HG03575 (cell line): ENCODE measurements at regions not wholly inside any gene's neighbourhood (a gene's known extent, or its start where the extent isn't known, plus 50 kb on each side); places are given as distances from the start of the nearest gene placed in this dataset.
"Not testable (repeated sequence)": the region's sequence is repeated elsewhere in the genome, so short reads cannot be mapped to it uniquely, and the experiment has no call there.

Experiments used
- ATAC-seq: cut with Tn5 transposase; IDR thresholded peaks from one replicate; pipeline ENCODE4 v1.9.1; 2021; ENCODE audit not compliant: unreplicated experiment, insufficient number of reproducible peaks, low FRiP score; ENCODE audit errors: extremely low read depth

GRCh38 chr13:109425821-109426689, 360.3 kb downstream of the IRS2 start:
- no peak for ATAC-seq

GRCh38 chr13:109422161-109422560, 364.2 kb downstream of the IRS2 start:
- ATAC-seq: no peak

- ATAC-seq: no peak
Observed at GRCh38 chr13:109419896-109420295, 366.5 kb downstream of the IRS2 start.

DNA sequence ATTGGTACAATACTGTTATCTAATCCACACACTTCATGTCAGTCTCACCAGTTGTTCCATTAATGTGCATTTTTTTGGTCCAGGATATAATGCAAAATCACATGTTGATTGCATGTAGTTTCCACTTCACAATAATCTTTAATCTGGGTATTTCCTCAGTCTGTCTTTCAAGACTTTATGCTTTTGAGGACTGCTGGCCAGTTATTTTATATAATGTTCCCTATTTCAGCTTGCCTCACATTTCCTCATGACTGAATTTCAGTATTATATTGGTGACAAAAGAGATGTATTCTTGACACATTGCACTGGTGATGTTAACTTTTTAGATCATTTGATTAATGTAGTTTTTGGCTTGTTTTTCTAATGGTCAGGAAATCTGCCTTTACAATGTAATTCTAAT, 368.3 kb downstream of the IRS2 start:
- ATAC-seq: no peak

- ATAC-seq: no peak
Observed at GRCh38 chr13:109416001-109416400, 370.4 kb downstream of the IRS2 start.

DNA sequence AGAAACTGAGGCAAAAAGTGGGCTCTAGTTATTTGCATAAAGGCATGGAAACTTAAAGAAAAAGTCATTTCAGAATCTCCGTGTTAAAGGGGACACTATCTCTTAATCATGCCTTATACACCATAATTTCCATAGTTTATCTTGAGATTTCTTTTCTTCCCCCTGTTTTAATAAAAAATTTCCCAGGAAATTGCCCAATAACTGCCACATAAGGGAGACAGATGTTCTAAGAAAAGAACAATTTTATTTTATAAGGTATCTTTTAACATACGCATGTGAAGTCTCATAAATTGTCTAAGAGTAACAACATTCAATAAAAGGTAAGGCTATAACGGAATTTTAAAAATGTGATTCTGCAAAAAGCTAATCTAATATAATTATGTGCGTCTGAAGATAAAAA, 371.3 kb downstream of the IRS2 start:
- no peak for ATAC-seq

GRCh38 chr13:109412283-109412901, 374.0 kb downstream of the IRS2 start:
- ATAC-seq: no peak

DNA sequence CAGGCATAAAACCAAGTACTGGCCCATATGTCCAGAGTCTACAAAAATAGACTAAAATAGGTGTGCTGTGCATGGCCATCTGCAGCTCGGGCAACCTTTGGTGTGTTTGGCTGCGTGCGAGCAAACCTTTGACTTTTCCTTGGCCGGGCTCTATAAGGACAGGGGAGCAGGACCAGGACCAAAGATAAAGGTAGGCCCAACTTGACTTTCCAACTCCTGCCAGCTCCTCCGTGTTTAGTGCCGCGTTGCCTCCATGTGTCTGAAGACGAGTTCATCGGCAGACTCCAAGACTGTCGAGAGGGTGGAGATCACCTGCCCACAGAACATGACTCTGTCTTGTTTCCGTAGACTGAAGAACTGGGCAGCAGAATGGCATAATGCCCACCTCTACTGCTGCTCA, 375.5 kb downstream of the IRS2 start:
- no peak for ATAC-seq

GRCh38 chr13:109408591-109409382, 377.6 kb downstream of the IRS2 start:
- ATAC-seq: no peak

GRCh38 chr13:109406376-109406992, 379.9 kb downstream of the IRS2 start:
- ATAC-seq: no peak

- no peak for ATAC-seq
Observed at GRCh38 chr13:109403012-109403421, 383.4 kb downstream of the IRS2 start.

GRCh38 chr13:109401891-109402290, 384.5 kb downstream of the IRS2 start:
- ATAC-seq: no peak

GRCh38 chr13:109401307-109401706, 385.1 kb downstream of the IRS2 start:
- no peak for ATAC-seq

GRCh38 chr13:109400624-109401257, 385.6 kb downstream of the IRS2 start:
- ATAC-seq: no peak

- no peak for ATAC-seq
Observed at GRCh38 chr13:109400209-109400608, 386.2 kb downstream of the IRS2 start.

DNA sequence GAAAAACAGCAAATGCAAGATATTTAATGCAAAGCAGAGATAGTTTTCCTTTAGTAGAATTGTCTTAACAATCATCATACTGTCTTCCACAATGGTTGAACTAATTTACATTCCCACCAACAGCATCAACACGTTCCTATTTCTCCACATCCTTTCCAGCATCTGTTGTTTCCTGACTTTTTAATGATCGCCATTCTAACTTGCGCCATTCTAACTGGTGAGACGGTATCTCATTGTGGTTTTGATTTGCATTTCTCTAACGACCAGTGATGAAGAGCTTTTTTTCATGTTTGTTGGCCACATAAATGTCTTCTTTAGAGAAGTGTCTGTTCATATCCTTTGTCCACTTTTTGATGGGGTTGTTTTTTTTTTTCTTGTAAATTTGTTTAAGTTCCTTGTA, 388.3 kb downstream of the IRS2 start:
- not testable (repeated sequence) for ATAC-seq

- no peak for ATAC-seq
Observed at GRCh38 chr13:109397285-109397684, 389.1 kb downstream of the IRS2 start.

DNA sequence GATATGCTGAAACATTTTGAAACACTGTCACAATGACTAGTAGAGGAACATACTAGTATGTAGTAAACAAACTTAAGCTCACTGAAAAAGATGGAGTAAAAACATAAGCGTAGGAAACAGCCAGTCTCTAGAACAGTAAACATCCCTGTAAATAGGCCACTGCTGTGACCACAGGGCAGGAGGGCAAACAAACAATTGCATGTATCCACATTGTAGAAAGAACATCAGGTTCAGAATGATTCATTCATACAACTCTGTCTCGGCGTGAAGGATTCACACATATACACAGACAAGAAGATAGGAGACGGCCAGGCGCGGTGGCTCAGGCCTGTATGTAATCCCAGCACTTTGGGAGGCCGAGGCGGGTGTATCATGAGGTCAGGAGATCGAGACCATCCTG, 390.1 kb downstream of the IRS2 start:
- ATAC-seq: no peak

DNA sequence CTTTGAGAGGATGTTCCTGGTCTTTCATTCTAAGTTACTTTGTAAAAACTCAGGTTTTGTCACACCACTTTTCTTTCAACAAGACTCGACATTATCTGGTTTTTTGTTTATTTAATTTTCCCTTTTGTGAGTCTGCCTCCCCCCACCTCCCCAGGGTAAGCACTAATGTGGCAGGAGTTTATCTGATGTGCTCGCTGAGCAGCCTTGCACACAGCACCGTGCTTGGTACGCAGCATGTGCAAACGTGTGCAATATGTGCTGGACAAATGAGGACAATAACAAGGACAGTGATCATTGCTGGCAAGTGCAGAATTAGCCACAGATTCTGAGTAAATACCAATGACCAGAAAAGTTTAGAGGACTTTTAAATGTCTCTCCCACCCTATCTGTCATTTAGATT, 391.4 kb downstream of the IRS2 start:
- no peak for ATAC-seq
